ENCODE measurements at regions not wholly inside any gene's neighbourhood (a gene's known extent, or its start where the extent isn't known, plus 50 kb on each side); places are given as distances from the start of the nearest gene placed in this dataset.

- H3K27ac ChIP-seq, result no peak overlapping the region
Observed at GRCh38 chr14:57022608-57023007, 212.3 kb upstream of the OTX2 start.

GRCh38 chr14:57018065-57018464 is 207.8 kb upstream of the OTX2 start:
- DNase-seq, result no peak
- Histone ChIP-seq H3K4me3 (ENCODE audit: low read depth, low read length) (no peak overlapping the region), H3K36me3 (no peaks in the 10 kb centered on the region), H3K9me3 (ENCODE audit: severe bottlenecking) (peaks cover 12% of the 10 kb centered on the region), H3K27me3 (ENCODE audit: insufficient read depth, low read depth, severe bottlenecking) (no peaks in the 10 kb centered on the region), H3K27ac (no peak overlapping the region)
- no peak for TF ChIP-seq CTCF (IDR thresholded peaks at IDR 0.05; ENCODE audit: low read depth, low read length)

More at GRCh38 chr14:57022608-57023007, 212.3 kb upstream of the OTX2 start:
- TF ChIP-seq CTCF (IDR thresholded peaks at IDR 0.05; ENCODE audit: low read depth, low read length), result no peak
- no peak overlapping the region for H3K4me3 ChIP-seq (ENCODE audit: low read depth, low read length)
- no peak for DNase-seq
- H3K9me3 ChIP-seq (ENCODE audit: severe bottlenecking), result no peaks in the 10 kb centered on the region
- no peaks in the 10 kb centered on the region for H3K36me3 ChIP-seq
- no peaks in the 10 kb centered on the region for H3K27me3 ChIP-seq (ENCODE audit: insufficient read depth, low read depth, severe bottlenecking)

GRCh38 chr14:57013987-57014386 is 203.7 kb upstream of the OTX2 start:
- Histone ChIP-seq H3K36me3 (no peaks in the 10 kb centered on the region), H3K27ac (no peak overlapping the region), H3K27me3 (ENCODE audit: insufficient read depth, low read depth, severe bottlenecking) (no peaks in the 10 kb centered on the region), H3K9me3 (ENCODE audit: severe bottlenecking) (peaks cover 14% of the 10 kb centered on the region), H3K4me3 (ENCODE audit: low read depth, low read length) (no peak overlapping the region)
- no peak for DNase-seq
- no peak for TF ChIP-seq CTCF (IDR thresholded peaks at IDR 0.05; ENCODE audit: low read depth, low read length)

GRCh38 chr14:57009585-57010515 is 199.6 kb upstream of the OTX2 start:
- TF ChIP-seq CTCF (IDR thresholded peaks at IDR 0.05; ENCODE audit: low read depth, low read length), result no peak
- peak overlapping the region; percentile 44 for H3K4me3 ChIP-seq (ENCODE audit: low read depth, low read length)
- peak; percentile 90 for DNase-seq
- peak overlapping the region; percentile 54 for H3K27ac ChIP-seq
- H3K9me3 ChIP-seq (ENCODE audit: severe bottlenecking), result peaks cover 14% of the 10 kb centered on the region
- no peaks in the 10 kb centered on the region for H3K27me3 ChIP-seq (ENCODE audit: insufficient read depth, low read depth, severe bottlenecking)
- H3K36me3 ChIP-seq, result no peaks in the 10 kb centered on the region

- no peak for TF ChIP-seq CTCF (IDR thresholded peaks at IDR 0.05; ENCODE audit: low read depth, low read length)
- Histone ChIP-seq H3K27me3 (ENCODE audit: insufficient read depth, low read depth, severe bottlenecking) (no peaks in the 10 kb centered on the region), H3K36me3 (no peaks in the 10 kb centered on the region), H3K4me3 (ENCODE audit: low read depth, low read length) (peak overlapping the region; percentile 44; the same call in 1 of the 2 replicates), H3K27ac (peak overlapping the region; percentile 54), H3K9me3 (ENCODE audit: severe bottlenecking) (peaks cover 4% of the 10 kb centered on the region)
- DNase-seq, result no peak
Observed at GRCh38 chr14:57008534-57008933, 198.3 kb upstream of the OTX2 start.

Measured in WERI-Rb-1 (cell line).